Activated CD4-positive, CD25-positive, alpha-beta regulatory T cell treated with anti-CD3 and anti-CD28 coated beads, Interleukin-2, amount 50 U/mL, for 24 hours (primary cell): ENCODE measurements at regions not wholly inside any gene's neighbourhood (a gene's known extent, or its start where the extent isn't known, plus 50 kb on each side); places are given as distances from the start of the nearest gene placed in this dataset.
"Not testable (repeated sequence)": the region's sequence is repeated elsewhere in the genome, so short reads cannot be mapped to it uniquely, and the experiment has no call there.

Experiments
- ATAC-seq, 2 donors: fragments of 150-1000 bp; cut with Tn5 transposase; one replicate each; pipeline ENCODE4 v1.10.0; 2021; ENCODE audit warnings: mild to moderate bottlenecking in 1 of 2, moderate library complexity in 1 of 2

- no peak for ATAC-seq
These were observed 270.7 kb upstream of the SOX9 start for GRCh38 chr17:71849783-71850768.

- ATAC-seq: no peak
These were observed 270.0 kb upstream of the SOX9 start for GRCh38 chr17:71850812-71851211.

GRCh38 chr17:71855010-71855409 is 265.8 kb upstream of the SOX9 start:
- ATAC-seq: no peak

GRCh38 chr17:71864755-71865154 is 256.1 kb upstream of the SOX9 start:
- ATAC-seq: no peak

- no peak for ATAC-seq
These were observed 254.7 kb upstream of the SOX9 start for GRCh38 chr17:71866095-71866494.

GRCh38 chr17:71869293-71869692 is 251.5 kb upstream of the SOX9 start:
- no peak for ATAC-seq

- ATAC-seq: no peak
These were observed 250.8 kb upstream of the SOX9 start for GRCh38 chr17:71869841-71870545.

- ATAC-seq: no peak
These were observed 250.3 kb upstream of the SOX9 start for GRCh38 chr17:71870546-71870862.

GRCh38 chr17:71872843-71873485 is 247.9 kb upstream of the SOX9 start:
- no peak for ATAC-seq

- ATAC-seq: not testable (repeated sequence)
These were observed 246.0 kb upstream of the SOX9 start for GRCh38 chr17:71874773-71875172.

GRCh38 chr17:71878271-71878670 is 242.5 kb upstream of the SOX9 start:
- no peak for ATAC-seq

GRCh38 chr17:71878998-71879397 is 241.8 kb upstream of the SOX9 start:
- ATAC-seq: no peak

GRCh38 chr17:71881041-71881440 is 239.8 kb upstream of the SOX9 start:
- ATAC-seq: no peak

GRCh38 chr17:71881581-71881980 is 239.2 kb upstream of the SOX9 start:
- no peak for ATAC-seq

- no peak for ATAC-seq
These were observed 237.6 kb upstream of the SOX9 start for GRCh38 chr17:71883258-71883657.

GRCh38 chr17:71883845-71884244 is 237.0 kb upstream of the SOX9 start:
- ATAC-seq: no peak

GRCh38 chr17:71885662-71886061 is 235.2 kb upstream of the SOX9 start:
- no peak for ATAC-seq

GRCh38 chr17:71899317-71899716 is 221.5 kb upstream of the SOX9 start:
- no peak for ATAC-seq

- no peak for ATAC-seq
These were observed 220.1 kb upstream of the SOX9 start for GRCh38 chr17:71900621-71901229.

GRCh38 chr17:71902894-71903506 is 217.8 kb upstream of the SOX9 start:
- no peak for ATAC-seq

- no peak for ATAC-seq
These were observed 215.3 kb upstream of the SOX9 start for GRCh38 chr17:71905376-71906031.

GRCh38 chr17:71909155-71909554 is 211.7 kb upstream of the SOX9 start:
- no peak for ATAC-seq
